Stimulated activated CD8-positive, alpha-beta memory T cell treated with anti-CD3 and anti-CD28 coated beads, Interleukin-7, amount 100 ng/mL, for 48 hours (primary cell): ENCODE measurements at regions not wholly inside any gene's neighbourhood (a gene's known extent, or its start where the extent isn't known, plus 50 kb on each side); places are given as distances from the start of the nearest gene placed in this dataset.

Experiments used
- DNase-seq, 2 donors: peaks; one replicate each; pipeline ENCODE4 v3.0.0-alpha.2; 2020; ENCODE audit warnings: low read depth in 1 of 2; ENCODE audit errors: extremely low read depth in 1 of 2

GRCh38 chr20:22781869-22782268, 197.5 kb upstream of the FOXA2 start:
- no peak for DNase-seq

GRCh38 chr20:22789676-22790075, 205.3 kb upstream of the FOXA2 start:
- no peak for DNase-seq

GRCh38 chr20:22791396-22791795, 207.0 kb upstream of the FOXA2 start:
- DNase-seq: no peak

GRCh38 chr20:22791877-22792525, 207.6 kb upstream of the FOXA2 start:
- DNase-seq: no peak

- DNase-seq: no peak
These were observed 209.8 kb upstream of the FOXA2 start for GRCh38 chr20:22794200-22794599.

DNA sequence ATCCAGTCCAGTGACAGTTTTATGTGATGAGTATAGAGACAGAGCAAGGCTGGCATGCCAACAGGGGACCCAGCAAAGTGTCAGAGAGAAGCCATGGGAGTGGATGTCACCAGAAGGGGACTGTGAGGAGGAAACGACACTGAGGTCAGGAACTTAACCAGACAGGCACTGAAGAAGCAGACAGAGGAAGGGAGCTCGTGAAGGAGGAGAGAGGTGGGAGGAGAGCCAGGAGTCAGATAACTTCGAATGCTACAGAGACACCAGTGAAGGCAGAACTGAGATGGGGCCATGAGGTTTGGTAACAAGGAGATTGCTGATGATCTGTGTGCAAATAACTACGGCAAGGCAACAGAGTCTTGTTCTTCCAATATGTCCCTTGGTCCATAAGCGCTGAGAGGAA, 211.1 kb upstream of the FOXA2 start:
- DNase-seq: no peak

DNA sequence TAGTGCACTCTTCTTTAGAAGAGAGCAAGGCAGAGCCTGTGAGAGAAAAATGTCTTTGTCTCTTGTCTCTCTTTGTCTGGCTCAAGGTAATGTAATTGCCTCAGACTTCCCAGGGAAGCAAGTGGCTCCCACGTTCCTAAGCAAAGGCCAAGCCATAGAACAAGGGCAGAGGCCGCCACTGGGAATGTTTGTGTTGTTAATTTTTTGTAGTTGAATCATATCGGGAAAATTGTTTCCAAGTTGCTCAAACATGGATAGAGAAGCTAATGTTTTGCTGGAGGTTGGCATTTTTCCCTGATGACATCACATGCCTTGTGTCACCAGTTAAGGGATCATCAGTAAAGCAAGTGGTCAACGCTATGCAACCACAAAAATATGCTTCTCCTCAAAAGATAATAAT, 211.5 kb upstream of the FOXA2 start:
- DNase-seq: no peak

DNA sequence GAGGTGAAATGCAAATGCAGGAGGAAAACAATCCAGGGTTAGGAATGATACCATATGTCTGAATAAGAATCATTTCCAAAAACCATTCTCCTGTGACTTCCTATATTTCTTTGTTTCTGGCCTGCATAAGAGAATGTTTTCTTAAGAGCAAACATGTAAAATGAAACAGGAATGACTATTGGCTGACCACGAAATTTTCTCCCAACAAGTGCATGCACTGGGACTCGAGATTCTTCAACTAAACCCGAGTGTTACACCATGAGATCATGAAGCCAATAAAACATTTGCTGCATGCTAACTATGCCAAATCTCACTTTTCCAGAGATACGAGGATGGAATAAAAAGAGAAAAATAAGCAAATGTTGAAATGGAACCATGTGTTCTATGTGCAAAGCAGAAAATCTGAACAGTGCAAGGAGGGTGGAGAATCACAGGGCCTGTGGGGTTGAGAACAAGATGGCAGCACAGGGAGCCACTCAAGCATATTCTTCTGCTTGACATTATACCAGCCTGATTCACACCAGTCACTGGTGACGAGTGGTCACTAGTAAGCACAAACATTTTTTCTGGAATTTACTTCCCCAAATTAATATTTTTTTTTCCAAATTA, 212.2 kb upstream of the FOXA2 start:
- no peak for DNase-seq

DNA sequence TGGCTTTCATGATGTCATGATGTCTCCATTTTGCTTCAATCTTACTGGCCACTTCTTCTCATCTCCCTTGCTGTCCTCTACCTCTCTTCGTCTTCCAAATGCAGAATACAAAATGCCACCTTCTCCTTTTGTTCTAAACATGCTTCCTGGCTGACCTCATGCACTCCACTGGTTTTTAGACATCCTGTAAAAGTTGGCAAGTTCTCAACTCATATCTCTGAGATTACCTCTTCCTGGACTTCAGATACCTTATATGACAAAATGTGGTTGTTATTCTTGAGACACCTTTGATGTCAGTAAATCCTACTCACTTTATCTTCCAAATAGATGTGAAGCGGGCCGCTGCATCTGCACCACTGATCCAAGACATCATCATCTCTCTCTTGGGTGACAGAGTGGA, 212.7 kb upstream of the FOXA2 start:
- DNase-seq: no peak

GRCh38 chr20:22799687-22800086, 215.3 kb upstream of the FOXA2 start:
- DNase-seq: no peak

DNA sequence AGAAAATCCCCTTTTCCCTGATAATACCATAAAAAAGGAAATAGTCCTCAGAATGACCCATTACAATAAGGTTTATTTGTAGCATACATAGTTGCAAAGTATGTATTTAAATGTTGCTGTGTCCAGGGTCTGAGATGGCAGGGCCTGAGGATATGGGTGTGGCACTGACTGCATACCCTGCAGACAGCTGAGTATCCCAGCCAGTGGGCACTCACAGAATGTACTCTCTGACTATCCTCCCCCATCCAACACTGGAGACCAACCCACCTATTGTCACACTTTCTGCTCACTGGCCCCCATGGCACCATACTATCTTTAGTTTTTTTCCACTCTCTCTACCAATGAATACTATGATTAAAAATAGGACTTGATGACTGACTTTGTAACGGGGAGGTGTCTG, 215.8 kb upstream of the FOXA2 start:
- no peak for DNase-seq

DNA sequence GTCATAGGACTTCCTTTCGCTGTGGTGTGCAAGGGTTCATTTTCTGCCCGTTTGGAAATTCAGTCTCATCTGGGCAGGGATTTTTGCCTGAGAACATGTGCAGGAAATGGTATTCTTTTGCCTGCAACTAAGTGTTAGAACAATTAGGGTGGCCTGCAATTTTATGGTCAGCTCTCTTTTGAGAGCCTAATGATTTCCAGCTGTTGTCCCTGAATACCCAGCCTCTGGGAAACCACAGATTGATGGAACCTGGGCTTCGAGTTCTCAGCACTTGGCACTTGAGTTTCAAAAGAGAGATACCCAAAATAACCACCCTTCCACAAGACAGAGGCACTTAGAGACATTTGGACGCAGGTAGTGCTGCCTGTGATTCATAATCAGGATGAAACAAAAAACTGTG, 217.2 kb upstream of the FOXA2 start:
- DNase-seq: no peak

DNA sequence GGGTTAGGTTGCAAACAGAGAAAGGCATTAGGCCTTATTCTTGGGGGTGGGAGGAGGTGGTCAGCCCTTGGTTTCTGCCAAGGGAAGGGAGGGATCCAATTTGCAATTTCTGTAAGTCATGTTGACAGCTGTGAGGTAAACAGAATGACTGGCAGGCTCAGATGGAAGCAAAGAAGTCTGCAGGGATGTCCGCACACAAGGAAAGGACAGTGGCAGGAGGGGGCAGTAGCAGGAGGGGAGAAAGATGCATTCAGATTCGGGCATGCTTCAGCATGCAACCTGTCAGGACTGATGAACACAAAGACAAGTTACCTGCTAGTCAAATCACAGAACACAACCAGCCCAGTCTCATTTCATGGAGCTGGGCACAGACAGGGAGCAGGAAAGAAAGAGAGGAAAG, 217.9 kb upstream of the FOXA2 start:
- no peak for DNase-seq

GRCh38 chr20:22805219-22805618, 220.8 kb upstream of the FOXA2 start:
- DNase-seq: no peak

DNA sequence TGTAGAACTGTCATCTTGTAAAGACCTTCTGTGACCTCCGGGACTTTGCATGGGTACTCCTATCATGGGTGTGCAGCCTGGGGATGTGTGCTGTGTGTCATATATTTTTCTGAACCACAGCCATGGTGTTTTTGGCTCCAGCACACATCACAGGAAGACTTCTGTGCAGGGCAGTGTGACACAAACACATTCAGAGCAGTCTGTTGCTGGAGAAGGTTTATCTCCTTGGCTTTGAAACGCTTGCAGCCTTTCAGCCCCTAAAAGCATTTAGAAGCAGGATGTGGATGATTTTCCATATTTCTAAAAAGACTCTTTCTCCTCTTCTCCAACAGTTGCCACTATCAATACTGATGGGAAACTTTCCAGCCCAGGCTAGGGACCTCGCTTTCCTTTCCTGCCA, 221.6 kb upstream of the FOXA2 start:
- DNase-seq: no peak

GRCh38 chr20:22807045-22807444, 222.7 kb upstream of the FOXA2 start:
- DNase-seq: no peak

DNA sequence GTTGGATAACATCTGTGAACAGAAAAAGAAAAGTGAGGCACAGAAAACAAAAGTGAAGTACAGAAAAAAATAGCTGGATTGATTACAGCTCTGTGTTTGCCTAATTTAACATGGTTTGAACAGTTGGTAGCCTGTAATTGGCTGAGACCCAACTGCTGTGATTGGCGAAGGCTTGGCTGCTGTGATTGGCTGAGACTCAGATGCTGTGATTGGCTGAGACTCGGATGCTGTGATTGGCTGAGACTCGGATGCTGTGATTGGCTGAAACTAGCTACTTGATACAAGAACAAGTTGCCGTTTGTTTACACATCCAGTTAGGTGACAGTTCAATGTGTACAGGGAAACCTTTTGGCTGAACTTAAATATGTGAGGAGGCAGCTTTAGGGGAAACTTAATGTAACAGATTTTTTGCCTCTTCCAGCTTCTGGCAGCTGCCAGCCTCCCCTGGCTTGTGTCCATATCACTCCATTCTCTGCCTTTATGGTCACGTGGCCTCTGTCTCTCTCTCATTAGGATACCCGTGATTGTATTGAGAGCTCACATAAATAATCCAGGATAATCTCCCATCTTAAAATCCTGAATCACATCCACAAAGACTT, 223.4 kb upstream of the FOXA2 start:
- DNase-seq: no peak

GRCh38 chr20:22808628-22809027, 224.3 kb upstream of the FOXA2 start:
- DNase-seq: no peak

DNA sequence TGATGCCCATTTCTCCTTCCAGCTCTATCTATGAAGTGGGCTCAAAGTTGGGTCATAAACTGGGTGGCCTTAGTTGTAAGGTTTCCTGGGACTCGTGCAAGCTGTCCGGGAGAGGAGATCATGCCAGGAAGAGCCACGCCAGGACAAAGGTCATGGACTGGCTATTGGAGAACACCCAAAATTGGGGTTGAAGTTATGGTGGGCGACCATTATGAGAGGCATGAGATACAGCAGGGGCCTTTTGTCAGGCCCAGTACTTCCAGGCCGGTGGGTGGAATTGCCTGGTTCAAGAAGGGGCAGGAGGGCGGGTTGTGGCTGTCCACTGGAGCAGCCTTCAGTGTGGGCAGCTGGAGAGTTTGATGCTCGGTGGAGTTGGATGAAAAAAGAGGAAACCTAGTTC, 225.1 kb upstream of the SSTR4 start:
- no peak for DNase-seq

DNA sequence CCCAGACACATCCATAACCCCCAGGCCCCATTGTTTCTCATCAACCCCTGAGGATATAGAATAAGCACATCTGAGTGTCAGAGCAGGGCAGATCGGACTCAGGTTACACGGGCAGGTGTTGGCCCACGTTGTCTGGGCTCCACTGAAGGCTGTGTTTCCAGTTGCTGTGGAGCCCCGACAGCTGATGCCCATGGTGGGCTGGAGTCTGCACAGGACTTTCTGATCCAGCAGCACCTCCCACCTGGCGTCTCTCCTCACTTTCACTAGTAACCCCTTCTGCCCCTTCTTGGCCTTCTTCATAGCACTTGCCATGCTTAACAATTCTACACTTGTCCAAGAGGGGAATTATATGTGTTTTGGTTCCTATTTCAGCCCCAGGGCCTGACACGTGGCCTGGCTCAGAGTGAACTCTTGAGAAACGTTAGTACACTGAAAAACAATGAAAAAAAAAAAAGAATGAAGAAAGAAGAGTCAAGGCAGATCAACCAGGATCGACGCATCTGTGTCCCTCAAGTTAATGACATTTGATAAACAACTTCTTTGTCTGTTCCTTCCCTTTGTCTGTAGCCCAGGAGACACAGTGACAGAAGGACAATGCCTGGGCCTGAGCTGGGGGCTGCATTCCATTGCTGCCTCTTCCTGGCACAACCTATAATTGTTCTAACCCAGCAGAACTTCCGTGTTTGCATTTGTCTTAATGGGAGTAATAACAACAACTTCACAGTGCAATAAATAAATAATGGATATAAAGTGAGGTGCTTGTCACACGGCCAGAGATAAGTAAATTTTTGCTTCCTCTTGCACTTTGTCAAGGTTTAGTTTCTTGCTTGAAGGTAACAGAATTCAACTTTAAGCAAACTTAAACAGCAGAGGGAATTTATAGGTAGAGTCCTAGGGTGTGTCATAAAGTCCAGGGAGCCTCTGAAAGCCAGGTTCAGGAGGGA, 224.2 kb upstream of the SSTR4 start:
- DNase-seq: no peak

- no peak for DNase-seq
These were observed 220.5 kb upstream of the SSTR4 start for GRCh38 chr20:22814471-22815205.
